ENCODE measurements at regions not wholly inside any gene's neighbourhood (a gene's known extent, or its start where the extent isn't known, plus 50 kb on each side); places are given as distances from the start of the nearest gene placed in this dataset.

DNA sequence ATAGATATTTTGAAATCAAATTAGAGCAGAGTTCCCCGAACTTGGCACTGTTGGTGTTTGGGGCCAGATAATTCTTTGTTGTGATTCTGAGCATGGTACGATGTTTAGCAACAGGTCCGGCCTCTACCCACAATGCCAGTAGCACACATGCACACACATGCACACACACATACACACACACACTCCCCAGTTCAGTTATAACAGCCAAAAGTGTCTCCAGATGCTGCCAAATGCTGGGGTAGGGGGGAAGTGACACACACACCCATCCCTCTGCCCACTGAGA, 96.8 kb upstream of the PSMD7 start:
- 86 to 88% methylated on average over 3 of the region's 3 CpGs for WGBS, 2 donors
- ATAC-seq (ENCODE audit: insufficient read depth, low FRiP score) (no peak), DNase-seq (no peak)
- H3K4me1 ChIP-seq (ENCODE audit: control insufficient read depth in 5 of 5, insufficient read depth in 5 of 5, low read length in 5 of 5): peaks cover 0 to 3% (median 0%) of the 10 kb centered on the region in 5 donors
- TF ChIP-seq, protein P1, sequence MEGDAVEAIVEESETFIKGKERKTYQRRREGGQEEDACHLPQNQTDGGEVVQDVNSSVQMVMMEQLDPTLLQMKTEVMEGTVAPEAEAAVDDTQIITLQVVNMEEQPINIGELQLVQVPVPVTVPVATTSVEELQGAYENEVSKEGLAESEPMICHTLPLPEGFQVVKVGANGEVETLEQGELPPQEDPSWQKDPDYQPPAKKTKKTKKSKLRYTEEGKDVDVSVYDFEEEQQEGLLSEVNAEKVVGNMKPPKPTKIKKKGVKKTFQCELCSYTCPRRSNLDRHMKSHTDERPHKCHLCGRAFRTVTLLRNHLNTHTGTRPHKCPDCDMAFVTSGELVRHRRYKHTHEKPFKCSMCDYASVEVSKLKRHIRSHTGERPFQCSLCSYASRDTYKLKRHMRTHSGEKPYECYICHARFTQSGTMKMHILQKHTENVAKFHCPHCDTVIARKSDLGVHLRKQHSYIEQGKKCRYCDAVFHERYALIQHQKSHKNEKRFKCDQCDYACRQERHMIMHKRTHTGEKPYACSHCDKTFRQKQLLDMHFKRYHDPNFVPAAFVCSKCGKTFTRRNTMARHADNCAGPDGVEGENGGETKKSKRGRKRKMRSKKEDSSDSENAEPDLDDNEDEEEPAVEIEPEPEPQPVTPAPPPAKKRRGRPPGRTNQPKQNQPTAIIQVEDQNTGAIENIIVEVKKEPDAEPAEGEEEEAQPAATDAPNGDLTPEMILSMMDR (IDR thresholded peaks at IDR 0.05; ENCODE audit: control extremely low read depth, extremely low read depth): no peak
- H3K9ac ChIP-seq (ENCODE audit: insufficient read depth in 1 of 2, low read length in 2 of 2): no peak overlapping the region
- no peaks in the 10 kb centered on the region for H3K36me3 ChIP-seq (ENCODE audit: control insufficient read depth in 4 of 4, insufficient read depth in 4 of 4, low read length in 4 of 4)
- H3K4me3 ChIP-seq: no peak overlapping the region
- no peak overlapping the region for H3K27ac ChIP-seq (ENCODE audit: low read depth in 1 of 2, low read length in 1 of 2)
- no peaks in the 10 kb centered on the region for H3K27me3 ChIP-seq (ENCODE audit: control insufficient read depth in 3 of 3, insufficient read depth in 3 of 3, low read length in 2 of 3)
- no peaks in the 10 kb centered on the region for H3K9me3 ChIP-seq (ENCODE audit: control insufficient read depth in 4 of 4, insufficient read depth in 3 of 4, low read length in 3 of 4)

DNA sequence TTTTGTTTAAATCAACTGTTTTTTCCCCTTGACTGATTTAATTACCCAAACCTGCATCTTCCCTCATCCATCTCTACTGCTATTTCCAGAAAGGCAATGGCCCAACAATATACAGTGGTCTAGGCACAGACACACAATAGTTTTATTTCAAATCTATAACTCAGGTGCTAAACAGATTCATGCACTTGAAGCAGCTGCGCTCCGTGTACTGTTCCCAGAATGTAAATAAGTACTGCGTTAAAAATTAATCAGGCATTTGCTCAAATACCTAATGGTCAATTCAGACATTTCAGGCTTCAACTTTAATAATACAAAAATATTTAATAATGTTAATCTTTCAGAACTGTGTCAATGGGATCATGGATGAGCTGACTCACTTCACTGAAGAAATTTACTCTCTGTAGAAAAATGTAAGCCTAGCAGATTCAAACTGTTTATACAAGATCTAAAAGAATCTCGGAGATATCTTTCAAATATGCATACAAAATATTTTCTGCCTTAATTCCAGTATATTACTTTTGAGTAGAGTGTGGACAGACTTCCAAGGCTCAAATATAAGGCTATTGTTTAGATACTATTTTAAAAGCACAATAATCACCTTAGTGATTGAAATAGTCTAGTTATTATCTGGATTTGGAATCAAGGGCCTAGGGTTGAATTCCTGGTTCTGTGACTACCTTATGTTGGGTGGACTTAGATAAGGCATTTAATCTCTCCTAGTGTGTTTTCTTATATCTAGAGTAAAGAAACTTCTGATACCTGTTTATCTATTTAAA, 97.4 kb upstream of the PSMD7 start:
- Histone ChIP-seq H3K4me1 (ENCODE audit: control insufficient read depth in 5 of 5, insufficient read depth in 5 of 5, low read length in 5 of 5) (peaks cover 0 to 3% (median 0%) of the 10 kb centered on the region in 5 donors), H3K4me3 (no peak overlapping the region), H3K27ac (ENCODE audit: low read depth in 1 of 2, low read length in 1 of 2) (no peak overlapping the region), H3K9me3 (ENCODE audit: control insufficient read depth in 4 of 4, insufficient read depth in 3 of 4, low read length in 3 of 4) (no peaks in the 10 kb centered on the region), H3K36me3 (ENCODE audit: control insufficient read depth in 4 of 4, insufficient read depth in 4 of 4, low read length in 4 of 4) (no peaks in the 10 kb centered on the region), H3K9ac (ENCODE audit: insufficient read depth in 1 of 2, low read length in 2 of 2) (no peak overlapping the region), H3K27me3 (ENCODE audit: control insufficient read depth in 3 of 3, insufficient read depth in 3 of 3, low read length in 2 of 3) (no peaks in the 10 kb centered on the region)
- DNase-seq (no peak), ATAC-seq (ENCODE audit: insufficient read depth, low FRiP score) (no peak)
- WGBS, 2 donors: 70 to 82% methylated on average over 4 of the region's 4 CpGs
- TF ChIP-seq, protein P1 (IDR thresholded peaks at IDR 0.05; ENCODE audit: control extremely low read depth, extremely low read depth): no peak

DNA sequence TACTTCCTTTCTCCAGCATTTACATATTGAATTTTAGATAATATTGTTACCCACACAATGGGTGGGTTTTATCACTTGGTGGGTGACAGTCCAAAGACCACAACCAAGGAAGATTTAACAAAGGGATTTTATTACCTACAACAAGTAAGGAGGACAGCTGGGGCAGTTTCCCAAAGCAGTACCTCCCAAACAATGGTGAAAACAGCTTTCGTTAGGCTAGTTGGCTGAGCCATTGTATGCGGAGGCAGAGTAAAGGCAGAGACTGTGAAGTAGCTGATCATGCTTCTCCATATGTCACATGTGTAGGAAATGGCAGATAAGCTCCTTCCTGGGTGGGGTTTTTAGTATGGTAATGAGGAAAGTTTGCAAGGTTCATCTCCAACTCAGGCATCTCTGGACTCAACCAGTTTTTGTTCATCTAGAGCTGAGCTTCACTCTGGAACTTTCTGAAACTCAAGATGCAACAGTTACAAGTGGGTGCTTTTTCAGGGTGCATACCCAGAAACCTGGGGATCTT, 104.3 kb upstream of the PSMD7 start:
- H3K4me1 ChIP-seq (ENCODE audit: control insufficient read depth in 5 of 5, insufficient read depth in 5 of 5, low read length in 5 of 5): peaks cover 0 to 12% (median 0%) of the 10 kb centered on the region in 5 donors
- ATAC-seq (ENCODE audit: insufficient read depth, low FRiP score) (no peak), DNase-seq (no peak)
- H3K9ac ChIP-seq (ENCODE audit: insufficient read depth in 1 of 2, low read length in 2 of 2): no peak overlapping the region
- TF ChIP-seq, protein P1 (IDR thresholded peaks at IDR 0.05; ENCODE audit: control extremely low read depth, extremely low read depth): no peak
- 77 to 79% methylated on average over 2 of the region's 2 CpGs for WGBS, 2 donors
- no peak overlapping the region for H3K4me3 ChIP-seq
- no peaks in the 10 kb centered on the region for H3K36me3 ChIP-seq (ENCODE audit: control insufficient read depth in 4 of 4, insufficient read depth in 4 of 4, low read length in 4 of 4)
- H3K9me3 ChIP-seq (ENCODE audit: control insufficient read depth in 4 of 4, insufficient read depth in 3 of 4, low read length in 3 of 4): peaks cover 0 to 4% (median 1%) of the 10 kb centered on the region in 4 donors
- no peak overlapping the region for H3K27ac ChIP-seq (ENCODE audit: low read depth in 1 of 2, low read length in 1 of 2)
- H3K27me3 ChIP-seq (ENCODE audit: control insufficient read depth in 3 of 3, insufficient read depth in 3 of 3, low read length in 2 of 3): no peaks in the 10 kb centered on the region

All from lung (tissue), 11 donors.